Fibroblast of lung (primary cell): ENCODE measurements at regions not wholly inside any gene's neighbourhood (a gene's known extent, or its start where the extent isn't known, plus 50 kb on each side); places are given as distances from the start of the nearest gene placed in this dataset.

Experiments used
- DNase-seq, 2 donors: peaks; one replicate each; pipeline versions ENCODE4 v3.0.0 to v3.0.0-alpha.2; 2010; ENCODE audit warnings: low read depth in 2 of 2
- H2AFZ ChIP-seq: 2 replicates; pipeline ENCODE4 v1.5.1; 2012; ENCODE audit warnings: low read length, control low read depth, inconsistent platforms
- H3K27ac ChIP-seq: 2 replicates; pipeline ENCODE4 v1.5.1; 2011; ENCODE audit warnings: low read length, control low read depth; ENCODE audit not compliant: insufficient read depth
- H3K27me3 ChIP-seq: 2 replicates; pipeline ENCODE4 v1.5.1; 2011; ENCODE audit warnings: mild to moderate bottlenecking, low read length; ENCODE audit not compliant: control insufficient read depth, insufficient read depth
- H3K36me3 ChIP-seq: 2 replicates; pipeline ENCODE4 v1.5.1; 2011; ENCODE audit warnings: low read length; ENCODE audit not compliant: control insufficient read depth, insufficient read depth
- H3K4me1 ChIP-seq: 2 replicates; pipeline ENCODE4 v1.5.1; 2011; ENCODE audit warnings: low read length; ENCODE audit not compliant: control insufficient read depth, insufficient read depth; ENCODE audit errors: extremely low read depth
- H3K4me2 ChIP-seq: 2 replicates; pipeline ENCODE4 v1.5.1; 2011; ENCODE audit warnings: low read length, control low read depth; ENCODE audit not compliant: insufficient read depth; ENCODE audit errors: extremely low read depth
- H3K4me3 ChIP-seq, 4 experiments: fragments of 200-600 bp in 1 of 4; sonication (generic) in 1 of 4; replicated peaks in 1 of 4; 2 replicates each; pipeline ENCODE4 v1.5.1; 2011 to 2016; ENCODE audit warnings: low read length in 4 of 4, low read depth in 3 of 4, mild to moderate bottlenecking in 3 of 4, control low read depth in 2 of 4, inconsistent platforms in 1 of 4, mixed read lengths in 1 of 4; ENCODE audit not compliant: insufficient read depth in 1 of 4; ENCODE audit errors: control extremely low read depth in 1 of 4
- H3K79me2 ChIP-seq: 2 replicates; pipeline ENCODE4 v1.5.1; 2012; ENCODE audit warnings: mild to moderate bottlenecking, low read length, inconsistent platforms; ENCODE audit not compliant: control insufficient read depth, insufficient read depth
- H3K9ac ChIP-seq: 2 replicates; pipeline ENCODE4 v1.5.1; 2011; ENCODE audit warnings: mild to moderate bottlenecking, low read length, control low read depth; ENCODE audit not compliant: insufficient read depth
- H3K9me3 ChIP-seq: 2 replicates; pipeline ENCODE4 v1.5.1; 2012; ENCODE audit warnings: low read depth, low read length; ENCODE audit not compliant: control insufficient read depth, insufficient read depth
- H4K20me1 ChIP-seq: 2 replicates; pipeline ENCODE4 v1.5.1; 2011; ENCODE audit warnings: low read length; ENCODE audit not compliant: control insufficient read depth, insufficient read depth; ENCODE audit errors: extremely low read depth
- EZH2 ChIP-seq: IDR thresholded peaks from 2 replicates; pipeline ENCODE4 v1.5.1; 2012; ENCODE audit warnings: low read length, control low read depth, mild to moderate bottlenecking; ENCODE audit errors: missing control alignments
- TF ChIP-seq, protein P1 (sequence below), 2 donors: IDR thresholded peaks in 1 of 2; conservative IDR thresholded peaks in 1 of 2; 1 replicate in 1 of 2; 2 replicates in 1 of 2; pipeline ENCODE4 v1.5.1; 2011 to 2012; ENCODE audit warnings: low read length in 2 of 2, control low read depth in 1 of 2, inconsistent platforms in 1 of 2, low read depth in 1 of 2, mild to moderate bottlenecking in 1 of 2

GRCh38 chr1:4214826-4215225, 314.8 kb upstream of the C1orf174 start:
- H3K9me3 ChIP-seq, result no peaks in the 10 kb centered on the region
- no peak for TF ChIP-seq EZH2
- TF ChIP-seq, protein P1, sequence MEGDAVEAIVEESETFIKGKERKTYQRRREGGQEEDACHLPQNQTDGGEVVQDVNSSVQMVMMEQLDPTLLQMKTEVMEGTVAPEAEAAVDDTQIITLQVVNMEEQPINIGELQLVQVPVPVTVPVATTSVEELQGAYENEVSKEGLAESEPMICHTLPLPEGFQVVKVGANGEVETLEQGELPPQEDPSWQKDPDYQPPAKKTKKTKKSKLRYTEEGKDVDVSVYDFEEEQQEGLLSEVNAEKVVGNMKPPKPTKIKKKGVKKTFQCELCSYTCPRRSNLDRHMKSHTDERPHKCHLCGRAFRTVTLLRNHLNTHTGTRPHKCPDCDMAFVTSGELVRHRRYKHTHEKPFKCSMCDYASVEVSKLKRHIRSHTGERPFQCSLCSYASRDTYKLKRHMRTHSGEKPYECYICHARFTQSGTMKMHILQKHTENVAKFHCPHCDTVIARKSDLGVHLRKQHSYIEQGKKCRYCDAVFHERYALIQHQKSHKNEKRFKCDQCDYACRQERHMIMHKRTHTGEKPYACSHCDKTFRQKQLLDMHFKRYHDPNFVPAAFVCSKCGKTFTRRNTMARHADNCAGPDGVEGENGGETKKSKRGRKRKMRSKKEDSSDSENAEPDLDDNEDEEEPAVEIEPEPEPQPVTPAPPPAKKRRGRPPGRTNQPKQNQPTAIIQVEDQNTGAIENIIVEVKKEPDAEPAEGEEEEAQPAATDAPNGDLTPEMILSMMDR (conservative IDR thresholded peaks at IDR 0.05 in 1 of 2, IDR thresholded peaks at IDR 0.05 in 1 of 2; ENCODE audit: low read depth in 1 of 2, low read length in 2 of 2), result no peak

DNA sequence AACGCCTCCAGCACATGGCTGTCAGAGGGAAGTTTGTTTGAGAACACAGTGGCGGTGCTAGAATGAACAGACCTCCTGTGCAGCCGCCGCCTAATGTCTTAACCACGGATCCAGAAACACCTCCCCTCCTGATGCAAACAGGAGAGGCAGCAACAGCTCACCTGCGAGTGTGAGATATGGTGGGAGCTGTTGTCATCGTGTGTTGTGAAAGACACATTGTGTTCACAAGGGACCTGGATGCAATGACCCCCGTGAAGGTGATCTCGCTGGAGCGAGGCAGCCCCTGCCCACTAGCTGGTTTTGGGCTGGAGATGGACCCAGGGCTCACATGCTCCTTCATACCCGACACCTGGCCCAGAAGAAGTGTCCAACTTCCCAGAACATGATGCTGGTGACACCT, 315.3 kb upstream of the C1orf174 start:
- no peak overlapping the region for H2AFZ ChIP-seq
- no peak for DNase-seq
- H3K79me2 ChIP-seq, result no peaks in the 10 kb centered on the region
- H4K20me1 ChIP-seq, result no peaks in the 10 kb centered on the region
- no peak for TF ChIP-seq EZH2
- TF ChIP-seq, protein P1 (conservative IDR thresholded peaks at IDR 0.05 in 1 of 2, IDR thresholded peaks at IDR 0.05 in 1 of 2; ENCODE audit: low read depth in 1 of 2, low read length in 2 of 2), result no peak
- no peaks in the 10 kb centered on the region for H3K4me1 ChIP-seq
- no peaks in the 10 kb centered on the region for H3K36me3 ChIP-seq
- H3K27ac ChIP-seq, result no peak overlapping the region
- H3K9ac ChIP-seq, result no peak overlapping the region
- H3K27me3 ChIP-seq, result no peaks in the 10 kb centered on the region
- no peaks in the 10 kb centered on the region for H3K9me3 ChIP-seq
- H3K4me2 ChIP-seq, result no peak overlapping the region
- no peak overlapping the region for H3K4me3 ChIP-seq

More at GRCh38 chr1:4214826-4215225, 314.8 kb upstream of the C1orf174 start:
- H3K27ac ChIP-seq, result no peak overlapping the region
- no peak overlapping the region for H3K4me2 ChIP-seq
- no peak overlapping the region for H3K9ac ChIP-seq
- no peak overlapping the region for H2AFZ ChIP-seq
- no peaks in the 10 kb centered on the region for H3K79me2 ChIP-seq
- H3K27me3 ChIP-seq, result no peaks in the 10 kb centered on the region
- no peaks in the 10 kb centered on the region for H4K20me1 ChIP-seq
- DNase-seq, result no peak
- no peaks in the 10 kb centered on the region for H3K4me1 ChIP-seq
- no peaks in the 10 kb centered on the region for H3K36me3 ChIP-seq
- H3K4me3 ChIP-seq, result no peak overlapping the region

- Histone ChIP-seq H3K4me2 (no peak overlapping the region), H3K27ac (no peak overlapping the region), H3K4me3 (no peak overlapping the region), H4K20me1 (no peaks in the 10 kb centered on the region), H3K9ac (no peak overlapping the region), H3K4me1 (no peaks in the 10 kb centered on the region), H3K79me2 (no peaks in the 10 kb centered on the region), H3K36me3 (no peaks in the 10 kb centered on the region), H3K9me3 (no peaks in the 10 kb centered on the region), H3K27me3 (no peaks in the 10 kb centered on the region), H2AFZ (no peak overlapping the region)
- DNase-seq, result no peak
- no peak for TF ChIP-seq EZH2
- TF ChIP-seq, protein P1 (conservative IDR thresholded peaks at IDR 0.05 in 1 of 2, IDR thresholded peaks at IDR 0.05 in 1 of 2; ENCODE audit: low read depth in 1 of 2, low read length in 2 of 2), result no peak
Observed at GRCh38 chr1:4216231-4216630, 316.2 kb upstream of the C1orf174 start.
